Frontal cortex (tissue), 3 donors: ENCODE measurements at regions not wholly inside any gene's neighbourhood (a gene's known extent, or its start where the extent isn't known, plus 50 kb on each side); places are given as distances from the start of the nearest gene placed in this dataset.
"Not testable (repeated sequence)": the region's sequence is repeated elsewhere in the genome, so short reads cannot be mapped to it uniquely, and the experiment has no call there.

Experiments used
- DNase-seq, 2 donors: peaks; one replicate each; pipeline ENCODE4 v3.0.0; 2012; ENCODE audit warnings: low spot score in 2 of 2
- FAIRE-seq: peaks from 2 replicates; lab custom pipeline; 2012; peaks lifted over from hg19 to GRCh38; lab: Jason Lieb, UNC
- donor health status: control.
- donor health status: control.
- donor health status: control.

- FAIRE-seq: no peak
Measured at GRCh38 chr12:124709722-124710687, 142.6 kb upstream of the NCOR2 start.

GRCh38 chr12:124707316-124707715 is 139.9 kb upstream of the NCOR2 start:
- no peak for DNase-seq
- no peak for FAIRE-seq

More at GRCh38 chr12:124709722-124710687, 142.6 kb upstream of the NCOR2 start:
- DNase-seq: no peak

- no peak for DNase-seq
- FAIRE-seq: no peak
Measured at GRCh38 chr12:124706363-124706762, 139.0 kb upstream of the NCOR2 start.

- DNase-seq (no peak), FAIRE-seq (no peak)
Measured at GRCh38 chr12:124705545-124706138, 138.2 kb upstream of the NCOR2 start.

- DNase-seq: no peak
- FAIRE-seq: no peak
Measured at GRCh38 chr12:124704619-124705018, 137.2 kb upstream of the NCOR2 start.

- DNase-seq (no peak), FAIRE-seq (no peak)
Measured at GRCh38 chr12:124703856-124704255, 136.4 kb upstream of the NCOR2 start.

GRCh38 chr12:124702736-124703135 is 135.3 kb upstream of the NCOR2 start:
- no peak for FAIRE-seq
- no peak for DNase-seq

GRCh38 chr12:124700810-124701592 is 133.6 kb upstream of the NCOR2 start:
- FAIRE-seq: no peak
- DNase-seq: no peak

- FAIRE-seq (no peak), DNase-seq (no peak)
Measured at GRCh38 chr12:124699909-124700308, 132.5 kb upstream of the NCOR2 start.

- FAIRE-seq (no peak), DNase-seq (no peak)
Measured at GRCh38 chr12:124698998-124699305, 131.5 kb upstream of the NCOR2 start.

- no peak for DNase-seq
- FAIRE-seq: no peak
Measured at GRCh38 chr12:124698211-124698997, 131.0 kb upstream of the NCOR2 start.

GRCh38 chr12:124697722-124698121 is 130.3 kb upstream of the NCOR2 start:
- FAIRE-seq, DNase-seq: not testable (repeated sequence)

GRCh38 chr12:124696693-124697476 is 129.5 kb upstream of the NCOR2 start:
- FAIRE-seq: no peak
- DNase-seq: no peak

GRCh38 chr12:124695861-124696260 is 128.4 kb upstream of the NCOR2 start:
- no peak for DNase-seq
- FAIRE-seq: no peak

- DNase-seq: peak in 1 of 2 donors; percentile 41
Measured at GRCh38 chr12:124694846-124695497, 127.6 kb upstream of the NCOR2 start.

GRCh38 chr12:124694250-124694649 is 126.8 kb upstream of the NCOR2 start:
- FAIRE-seq (no peak), DNase-seq (no peak)

More at GRCh38 chr12:124694846-124695497, 127.6 kb upstream of the NCOR2 start:
- FAIRE-seq: no peak

GRCh38 chr12:124693111-124693723 is 125.8 kb upstream of the NCOR2 start:
- DNase-seq (no peak), FAIRE-seq (no peak)

- FAIRE-seq (no peak), DNase-seq (no peak)
Measured at GRCh38 chr12:124692443-124692842, 125.0 kb upstream of the NCOR2 start.
